ENCODE measurements at regions not wholly inside any gene's neighbourhood (a gene's known extent, or its start where the extent isn't known, plus 50 kb on each side); places are given as distances from the start of the nearest gene placed in this dataset.
"Not testable (repeated sequence)": the region's sequence is repeated elsewhere in the genome, so short reads cannot be mapped to it uniquely, and the experiment has no call there.

GRCh38 chr20:2203436-2203835 is 92.4 kb upstream of the TGM3 start:
- DNase-seq (ENCODE audit: low spot score) (no peak), ATAC-seq (no peak)

- DNase-seq (ENCODE audit: low spot score) = no peak
- ATAC-seq = no peak
Observed at GRCh38 chr20:2204021-2204420, 91.8 kb upstream of the TGM3 start.

- ATAC-seq = peak; percentile 98
- peak; percentile 85 for DNase-seq (ENCODE audit: low spot score)
Observed at GRCh38 chr20:2206957-2207769, 88.6 kb upstream of the TGM3 start.

- DNase-seq (ENCODE audit: low spot score) (no peak), ATAC-seq (no peak)
Observed at GRCh38 chr20:2207770-2208097, 88.1 kb upstream of the TGM3 start.

- no peak for ATAC-seq
- no peak for DNase-seq (ENCODE audit: low spot score)
Observed at GRCh38 chr20:2208897-2209296, 86.9 kb upstream of the TGM3 start.

GRCh38 chr20:2210646-2211552 is 84.9 kb upstream of the TGM3 start:
- DNase-seq (ENCODE audit: low spot score) (no peak), ATAC-seq (peak; percentile 20)

- ATAC-seq = no peak
- DNase-seq (ENCODE audit: low spot score) = no peak
Observed at GRCh38 chr20:2212456-2213015, 83.3 kb upstream of the TGM3 start.

- no peak for DNase-seq (ENCODE audit: low spot score)
- ATAC-seq = no peak
Observed at GRCh38 chr20:2213401-2213800, 82.4 kb upstream of the TGM3 start.

GRCh38 chr20:2217857-2218539 is 77.8 kb upstream of the TGM3 start:
- peak; percentile 49 for ATAC-seq
- DNase-seq (ENCODE audit: low spot score) = no peak

- DNase-seq (ENCODE audit: low spot score) (no peak), ATAC-seq (no peak)
Observed at GRCh38 chr20:2219481-2220006, 76.3 kb upstream of the TGM3 start.

- no peak for DNase-seq (ENCODE audit: low spot score)
- ATAC-seq = no peak
Observed at GRCh38 chr20:2220298-2220697, 75.5 kb upstream of the TGM3 start.

GRCh38 chr20:2221921-2222320 is 73.9 kb upstream of the TGM3 start:
- no peak for DNase-seq (ENCODE audit: low spot score)
- ATAC-seq = peak; percentile 44

- ATAC-seq (no peak), DNase-seq (ENCODE audit: low spot score) (no peak)
Observed at GRCh38 chr20:2223558-2224367, 72.0 kb upstream of the TGM3 start.

GRCh38 chr20:2224368-2224639 is 71.5 kb upstream of the TGM3 start:
- ATAC-seq (no peak), DNase-seq (ENCODE audit: low spot score) (no peak)

GRCh38 chr20:2227285-2227684 is 68.5 kb upstream of the TGM3 start:
- peak; percentile 46 for ATAC-seq
- DNase-seq (ENCODE audit: low spot score) = not testable (repeated sequence)

- ATAC-seq (no peak), DNase-seq (ENCODE audit: low spot score) (no peak)
Observed at GRCh38 chr20:2227861-2228260, 67.9 kb upstream of the TGM3 start.

- no peak for DNase-seq (ENCODE audit: low spot score)
- no peak for ATAC-seq
Observed at GRCh38 chr20:2228926-2229325, 66.9 kb upstream of the TGM3 start.

- DNase-seq (ENCODE audit: low spot score) (no peak), ATAC-seq (no peak)
Observed at GRCh38 chr20:2230726-2231488, 64.9 kb upstream of the TGM3 start.

- ATAC-seq (no peak), DNase-seq (ENCODE audit: low spot score) (no peak)
Observed at GRCh38 chr20:2231701-2232100, 64.1 kb upstream of the TGM3 start.

Measured in left lobe of liver (tissue), 2 donors.